ENCODE measurements at regions not wholly inside any gene's neighbourhood (a gene's known extent, or its start where the extent isn't known, plus 50 kb on each side); places are given as distances from the start of the nearest gene placed in this dataset.
"Not testable (repeated sequence)": the region's sequence is repeated elsewhere in the genome, so short reads cannot be mapped to it uniquely, and the experiment has no call there.

- not testable (repeated sequence) for DNase-seq (ENCODE audit: low spot score)
These were observed 261.5 kb upstream of the PLGLB2 start for GRCh38 chr2:87486413-87486812.

- not testable (repeated sequence) for DNase-seq (ENCODE audit: low spot score)
These were observed 259.9 kb upstream of the PLGLB2 start for GRCh38 chr2:87488021-87488420.

GRCh38 chr2:87488991-87489390, 258.9 kb upstream of the PLGLB2 start:
- DNase-seq (ENCODE audit: low spot score): not testable (repeated sequence)

- not testable (repeated sequence) for DNase-seq (ENCODE audit: low spot score)
These were observed 253.0 kb upstream of the PLGLB2 start for GRCh38 chr2:87494846-87495245.

- DNase-seq (ENCODE audit: low spot score): not testable (repeated sequence)
These were observed 252.4 kb upstream of the PLGLB2 start for GRCh38 chr2:87495455-87495854.

GRCh38 chr2:87496036-87497006, 251.6 kb upstream of the PLGLB2 start:
- DNase-seq (ENCODE audit: low spot score): not testable (repeated sequence)

- not testable (repeated sequence) for DNase-seq (ENCODE audit: low spot score)
These were observed 250.8 kb upstream of the PLGLB2 start for GRCh38 chr2:87497135-87497534.

- not testable (repeated sequence) for DNase-seq (ENCODE audit: low spot score)
These were observed 250.2 kb upstream of the PLGLB2 start for GRCh38 chr2:87497700-87498099.

GRCh38 chr2:87498169-87498853, 249.6 kb upstream of the PLGLB2 start:
- not testable (repeated sequence) for DNase-seq (ENCODE audit: low spot score)

GRCh38 chr2:87498854-87499238, 249.0 kb upstream of the PLGLB2 start:
- DNase-seq (ENCODE audit: low spot score): not testable (repeated sequence)

- not testable (repeated sequence) for DNase-seq (ENCODE audit: low spot score)
These were observed 248.0 kb upstream of the PLGLB2 start for GRCh38 chr2:87499860-87500259.

- not testable (repeated sequence) for DNase-seq (ENCODE audit: low spot score)
These were observed 247.5 kb upstream of the PLGLB2 start for GRCh38 chr2:87500421-87500820.

GRCh38 chr2:87500951-87501350, 246.9 kb upstream of the PLGLB2 start:
- not testable (repeated sequence) for DNase-seq (ENCODE audit: low spot score)

- not testable (repeated sequence) for DNase-seq (ENCODE audit: low spot score)
These were observed 244.9 kb upstream of the PLGLB2 start for GRCh38 chr2:87502948-87503347.

GRCh38 chr2:87505239-87505638, 242.6 kb upstream of the PLGLB2 start:
- not testable (repeated sequence) for DNase-seq (ENCODE audit: low spot score)

GRCh38 chr2:87505909-87506308, 242.0 kb upstream of the PLGLB2 start:
- DNase-seq (ENCODE audit: low spot score): not testable (repeated sequence)

- not testable (repeated sequence) for DNase-seq (ENCODE audit: low spot score)
These were observed 240.2 kb upstream of the PLGLB2 start for GRCh38 chr2:87507378-87508348.

GRCh38 chr2:87511195-87511778, 236.6 kb upstream of the PLGLB2 start:
- DNase-seq (ENCODE audit: low spot score): not testable (repeated sequence)

GRCh38 chr2:87512864-87513530, 234.9 kb upstream of the PLGLB2 start:
- not testable (repeated sequence) for DNase-seq (ENCODE audit: low spot score)

GRCh38 chr2:87514034-87514433, 233.9 kb upstream of the PLGLB2 start:
- not testable (repeated sequence) for DNase-seq (ENCODE audit: low spot score)

- not testable (repeated sequence) for DNase-seq (ENCODE audit: low spot score)
These were observed 233.4 kb upstream of the PLGLB2 start for GRCh38 chr2:87514515-87514914.

Data from LoVo (cell line).